Eye (tissue), 1 donor: ENCODE measurements at regions not wholly inside any gene's neighbourhood (a gene's known extent, or its start where the extent isn't known, plus 50 kb on each side); places are given as distances from the start of the nearest gene placed in this dataset.
A peak's percentile ranks its signal among the peaks of the same experiment; 100 is the strongest.

Experiments
- DNase-seq: peaks from one replicate; pipeline ENCODE4 v3.0.0-alpha.2; 2015

DNA sequence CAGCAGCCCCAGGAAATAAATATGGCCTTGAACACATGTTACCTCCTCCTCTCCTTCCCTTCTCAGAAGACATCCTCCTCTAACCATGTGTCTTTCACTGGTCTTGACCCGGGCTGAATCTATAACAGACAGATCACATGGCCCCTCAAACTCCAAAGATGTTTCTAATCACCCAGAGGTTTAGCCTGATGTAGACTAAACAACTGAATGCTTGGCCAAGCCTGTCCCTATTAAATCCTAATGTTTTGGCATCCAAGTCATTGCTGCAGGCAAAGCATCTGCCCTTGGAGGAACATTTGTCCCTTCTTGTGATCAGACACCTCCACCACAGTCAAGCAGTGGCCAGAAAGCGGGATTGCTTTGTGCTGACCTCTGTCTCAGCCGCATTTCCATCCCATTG lies 65.5 kb downstream of the ANKRD60 start:
- peak; percentile 38 for DNase-seq

DNA sequence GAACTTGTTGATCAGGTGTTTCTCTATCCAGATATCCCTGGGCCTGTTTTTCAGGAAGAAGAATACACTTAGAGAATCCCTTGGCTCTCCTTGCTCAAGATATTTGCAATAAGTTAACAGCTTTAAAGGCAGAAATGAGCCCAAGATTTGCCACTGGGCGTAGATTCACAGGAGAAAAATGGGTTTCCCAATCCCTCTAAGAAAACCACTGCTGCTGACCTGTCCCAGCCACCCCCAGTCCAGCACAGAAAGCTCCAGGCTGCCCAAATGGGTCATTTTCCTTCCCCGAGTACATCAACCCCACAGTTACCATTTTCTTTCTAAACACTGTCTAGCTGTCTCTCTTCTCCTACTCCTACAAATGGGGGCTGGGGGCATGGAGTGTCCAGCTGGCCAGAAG lies 67.3 kb downstream of the ANKRD60 start:
- DNase-seq: no peak

DNA sequence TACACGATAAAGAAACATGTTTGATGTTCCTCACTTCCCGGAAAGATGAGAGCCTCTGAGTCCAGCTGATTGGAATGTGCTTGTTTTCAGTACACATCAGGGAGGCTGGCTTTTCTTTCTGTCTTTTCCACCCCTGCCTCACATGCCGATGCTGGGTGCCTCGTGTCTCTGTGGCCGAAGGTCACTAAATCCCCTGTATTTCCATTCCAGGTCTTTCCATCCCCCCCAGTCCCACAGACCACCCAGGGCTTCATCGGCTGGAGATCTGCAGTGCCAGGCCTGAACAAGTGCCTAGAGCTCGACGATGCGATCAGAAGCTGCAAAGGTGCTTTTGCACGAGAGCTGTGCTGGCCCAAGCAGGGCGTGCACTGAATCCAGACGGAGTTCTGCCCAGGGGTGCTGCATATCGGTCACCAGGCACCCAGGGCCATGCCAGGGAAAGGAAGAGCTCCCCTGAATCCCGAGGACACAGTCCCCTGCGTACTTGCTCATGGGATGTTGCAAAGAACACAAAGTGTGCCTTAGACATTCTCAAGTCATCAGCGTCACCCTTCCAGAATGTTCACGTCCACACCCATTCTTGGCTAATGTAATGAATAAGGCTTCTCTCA lies 67.9 kb downstream of the ANKRD60 start:
- peak; percentile 66 for DNase-seq

DNA sequence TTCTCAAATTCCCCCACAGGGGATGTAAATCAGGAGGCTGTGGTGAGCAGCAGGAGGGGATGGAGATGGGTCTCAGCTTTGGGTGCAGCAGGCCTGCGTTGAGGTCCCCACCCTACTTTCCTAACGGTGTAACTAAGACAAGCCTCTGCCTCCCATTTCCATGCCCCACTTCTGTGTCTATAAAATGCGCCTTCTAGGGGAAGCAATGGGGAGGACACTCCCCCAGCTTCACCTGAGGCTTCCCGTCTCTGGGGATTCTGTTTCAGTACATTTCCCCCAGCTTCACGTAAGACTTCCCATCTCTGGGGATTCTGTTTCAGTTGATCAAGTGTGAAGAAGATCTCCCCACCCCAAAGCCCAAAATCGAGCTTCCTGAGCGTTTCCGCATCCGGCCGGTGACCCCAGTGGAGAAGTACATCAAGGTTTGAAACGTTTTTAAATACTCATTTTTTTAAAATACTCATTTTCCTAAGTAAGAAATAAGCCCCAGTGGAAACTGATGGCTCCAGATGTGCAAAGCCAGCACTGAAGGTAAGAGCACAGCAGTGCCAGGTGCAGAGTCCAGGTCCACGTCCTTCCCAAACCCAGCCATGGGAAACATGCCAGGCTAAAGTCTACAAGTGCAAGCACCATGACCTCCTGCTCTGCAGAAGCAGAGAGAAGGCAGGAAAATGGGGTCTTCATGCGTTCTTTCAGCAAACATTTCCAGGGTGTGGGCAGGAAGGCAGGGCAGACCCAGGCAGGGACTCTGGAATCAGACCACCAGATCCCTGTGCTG lies 73.1 kb downstream of the ANKRD60 start:
- no peak for DNase-seq

DNA sequence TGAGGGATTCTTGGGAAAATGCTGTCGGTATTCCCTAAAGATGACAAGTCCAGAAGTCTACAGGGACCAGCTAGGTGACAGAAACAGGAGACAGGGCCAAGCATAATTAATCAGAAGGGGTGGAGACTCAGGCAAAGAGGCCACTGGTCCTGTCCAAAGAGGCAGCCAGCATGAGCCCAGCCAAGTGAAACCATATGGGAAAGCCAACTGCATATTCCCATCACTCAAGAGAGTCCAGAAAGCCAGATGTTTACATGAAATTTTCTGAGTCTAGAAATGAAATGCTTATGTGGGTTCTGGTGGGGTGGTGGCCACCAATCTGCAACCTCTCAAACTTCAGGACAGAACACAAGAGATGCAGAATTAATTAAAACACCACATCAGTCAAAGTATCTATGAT lies 74.3 kb downstream of the ANKRD60 start:
- DNase-seq: no peak

DNA sequence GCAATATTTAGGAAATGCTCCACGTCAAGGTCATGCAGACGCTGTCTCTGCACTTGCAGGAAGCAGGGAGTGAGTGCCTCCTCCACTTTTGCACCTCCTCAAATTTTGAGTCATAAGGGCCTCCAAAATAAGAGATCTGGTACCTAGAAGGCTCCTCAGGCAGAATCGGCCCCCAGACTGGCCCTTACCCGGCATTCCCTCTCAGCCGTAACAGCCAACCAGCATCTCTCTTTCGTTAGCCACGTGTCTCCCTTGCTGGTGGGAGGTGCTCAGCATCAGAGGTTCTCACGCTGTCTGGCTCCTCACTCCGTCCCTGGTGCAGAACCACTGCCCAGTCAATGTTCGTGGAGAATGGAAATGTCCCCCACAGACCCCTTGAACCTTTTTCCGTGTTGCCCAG lies 75.3 kb downstream of the ANKRD60 start:
- DNase-seq: no peak

DNA sequence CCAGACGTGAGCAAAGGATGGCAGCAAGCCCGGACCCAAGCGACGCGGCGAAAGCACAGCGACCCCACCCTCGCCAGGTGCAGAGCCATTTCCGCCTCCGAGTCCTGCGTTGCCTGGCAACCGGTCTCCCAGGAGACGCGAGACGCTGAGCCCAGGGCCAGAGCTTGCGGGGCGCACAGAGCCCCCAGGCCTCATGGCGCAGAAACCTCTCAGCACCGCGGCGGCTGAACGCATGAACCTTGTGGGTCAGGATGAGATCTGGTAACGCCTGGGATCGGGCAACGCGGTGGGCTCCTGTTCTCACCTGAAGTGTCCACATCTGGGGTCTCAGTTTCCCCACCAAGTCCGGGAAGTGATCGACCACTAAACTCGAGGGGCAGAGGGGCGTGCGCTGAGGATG lies 77.7 kb downstream of the ANKRD60 start:
- DNase-seq: peak; percentile 83

DNA sequence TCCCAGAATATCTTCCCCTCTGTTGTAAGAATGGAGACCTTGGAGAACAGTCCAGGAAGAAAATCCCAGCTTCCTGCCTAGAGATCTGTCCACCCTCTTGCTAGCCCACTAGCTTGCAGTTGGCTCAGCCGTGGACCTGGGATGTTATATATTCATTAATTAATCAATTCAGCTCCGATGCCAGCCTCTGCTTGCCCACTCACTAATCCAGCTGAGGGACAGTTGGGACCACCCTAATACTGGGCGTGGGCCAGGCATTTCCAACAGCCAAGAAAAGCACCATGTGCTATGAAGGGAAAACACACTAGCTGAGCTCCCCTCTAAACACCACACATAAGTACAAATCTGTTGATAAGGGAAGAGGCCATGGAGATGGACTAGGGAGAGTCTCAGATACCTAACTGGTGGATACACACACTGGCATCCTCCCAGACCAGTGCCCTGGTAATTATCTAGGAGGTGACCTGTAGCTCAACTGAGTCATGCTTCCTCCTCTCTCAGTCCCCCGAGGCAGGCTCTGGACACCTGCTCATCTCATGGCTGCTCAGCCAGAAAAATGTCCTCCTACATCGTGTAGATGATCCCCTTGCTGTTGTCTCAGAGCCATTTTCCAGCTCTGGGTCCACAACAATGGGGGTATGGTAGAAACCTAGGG lies 78.9 kb downstream of the ANKRD60 start:
- DNase-seq: peak; percentile 12

DNA sequence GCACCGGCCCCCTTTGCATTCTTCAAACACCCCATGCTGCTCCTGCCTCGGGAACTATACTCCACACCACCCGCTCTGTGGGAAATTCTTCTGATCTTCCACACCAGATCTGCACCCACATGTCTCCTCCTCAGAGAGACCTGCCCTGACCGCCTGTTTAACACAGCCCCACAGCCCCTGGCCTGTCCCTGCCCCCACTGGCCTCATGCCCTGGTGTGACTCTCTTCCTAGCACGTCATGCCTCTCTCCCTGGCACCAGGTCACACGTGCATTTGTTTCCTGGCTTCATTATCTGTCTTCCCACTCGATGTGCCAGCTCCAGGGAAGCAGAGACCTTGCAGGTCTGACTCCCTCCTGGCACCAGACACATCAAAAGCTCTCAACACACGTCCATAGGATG lies 79.6 kb downstream of the ANKRD60 start:
- no peak for DNase-seq

DNA sequence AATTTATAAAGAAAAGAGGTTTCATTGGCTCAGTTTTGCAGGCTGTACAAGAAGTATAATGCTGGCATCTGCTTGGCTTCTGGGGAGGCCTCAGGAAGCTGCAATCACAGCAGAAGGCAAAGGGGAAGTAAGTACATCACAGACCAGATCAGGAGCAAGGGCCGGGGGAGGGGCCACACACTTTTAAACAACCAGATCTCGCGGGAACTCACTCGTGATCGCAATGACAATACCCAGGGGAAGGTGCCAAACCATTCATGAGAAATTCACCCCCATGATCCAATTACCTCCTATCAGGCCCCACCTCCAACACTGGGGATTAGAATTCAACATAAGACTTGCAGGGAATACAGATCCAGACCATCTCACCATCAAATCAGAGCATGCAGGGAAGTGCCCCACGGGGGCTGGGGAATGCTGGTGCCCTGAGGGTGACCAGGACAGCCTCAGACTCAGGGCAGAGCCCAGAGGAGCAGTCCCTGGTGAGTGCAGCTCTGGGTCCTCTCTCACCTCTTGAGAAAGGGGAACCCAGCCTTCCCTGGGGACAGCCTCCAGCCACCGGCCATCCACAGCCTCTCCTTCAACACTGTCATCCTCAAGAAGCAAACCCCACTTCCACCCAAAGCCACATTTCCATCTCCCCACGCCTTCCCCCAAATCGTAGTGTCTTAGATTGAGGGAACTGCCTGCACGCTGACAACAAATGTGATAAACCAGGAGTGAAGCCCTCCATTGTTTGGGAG lies 80.7 kb downstream of the ANKRD60 start:
- no peak for DNase-seq

DNA sequence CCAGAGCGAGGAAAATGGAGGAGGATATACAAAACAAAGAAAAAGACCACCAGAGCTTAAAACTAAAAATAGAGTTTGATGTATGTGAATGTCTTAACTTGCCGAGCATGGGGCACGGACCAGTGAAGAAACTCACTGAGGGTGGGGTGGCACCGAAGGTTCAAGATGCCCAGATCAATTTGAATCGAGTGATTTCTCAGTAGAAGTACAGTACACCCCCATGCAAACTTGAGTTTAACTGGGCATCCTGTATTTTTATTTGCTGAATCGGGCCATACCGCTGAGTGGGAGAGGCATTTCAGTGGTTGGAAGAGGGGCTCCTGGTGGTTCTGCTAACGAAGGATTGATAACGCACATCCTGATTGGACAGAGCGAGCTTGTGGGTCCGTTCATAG lies 81.7 kb downstream of the ANKRD60 start:
- DNase-seq: no peak

DNA sequence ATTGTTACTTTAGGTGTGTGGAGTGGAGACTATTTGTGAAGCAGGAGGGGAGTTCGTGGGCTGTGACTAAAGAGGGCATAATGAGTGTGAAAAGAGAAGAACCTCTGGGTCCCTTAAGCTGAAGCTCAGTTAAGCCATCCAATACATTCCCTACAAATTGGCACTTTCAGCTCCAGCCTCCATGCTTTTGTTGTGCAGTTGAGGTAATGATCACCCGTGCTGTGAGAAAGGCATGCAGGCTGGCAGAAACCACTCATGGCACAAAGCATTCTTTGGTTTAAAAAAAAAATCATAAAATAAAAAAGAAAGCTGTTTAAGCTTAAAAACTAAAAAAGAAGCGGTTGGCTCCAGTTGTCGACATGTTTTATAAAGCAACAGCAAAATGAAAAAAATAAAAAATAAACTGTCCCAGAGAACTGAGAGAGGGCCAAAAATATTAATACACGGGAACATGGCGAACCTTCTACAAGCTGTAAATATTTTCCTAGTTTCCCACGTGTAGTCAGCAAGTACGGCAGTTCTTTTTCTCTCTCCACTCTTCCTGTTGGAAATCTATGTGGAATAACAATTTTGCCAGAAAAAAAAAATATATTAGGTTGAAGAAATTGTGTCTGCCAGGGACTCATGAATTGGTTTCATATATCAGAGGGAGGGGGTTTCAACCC lies 82.2 kb downstream of the ANKRD60 start:
- DNase-seq: peak; percentile 47

DNA sequence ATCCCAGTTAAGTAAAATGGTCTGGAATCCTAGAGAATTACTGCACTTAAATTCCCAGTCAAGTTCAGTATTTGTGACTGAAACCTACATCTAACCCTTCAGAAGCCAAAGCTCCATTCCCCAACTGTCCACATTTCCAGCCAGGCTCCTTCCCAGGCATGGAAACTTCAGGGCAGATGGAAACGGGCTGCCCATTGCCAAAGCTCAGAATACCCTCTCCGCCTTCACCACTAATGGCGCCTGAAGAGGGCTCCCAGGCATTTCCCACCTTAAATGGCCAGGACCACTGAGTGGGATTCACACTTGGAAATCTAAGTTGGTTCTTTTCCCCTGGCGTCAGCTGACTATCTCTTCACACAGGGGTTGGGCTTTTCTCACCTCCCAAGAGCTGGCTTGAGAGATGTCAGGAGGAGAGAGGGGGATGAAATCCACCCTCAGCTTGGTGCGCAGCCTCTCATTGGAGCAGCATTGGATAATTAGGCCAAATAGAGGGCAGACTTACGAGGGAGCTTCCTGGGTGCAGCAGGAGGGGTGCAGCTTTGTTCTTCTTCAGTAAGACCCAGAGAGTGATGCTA lies 82.9 kb downstream of the ANKRD60 start:
- no peak for DNase-seq

DNA sequence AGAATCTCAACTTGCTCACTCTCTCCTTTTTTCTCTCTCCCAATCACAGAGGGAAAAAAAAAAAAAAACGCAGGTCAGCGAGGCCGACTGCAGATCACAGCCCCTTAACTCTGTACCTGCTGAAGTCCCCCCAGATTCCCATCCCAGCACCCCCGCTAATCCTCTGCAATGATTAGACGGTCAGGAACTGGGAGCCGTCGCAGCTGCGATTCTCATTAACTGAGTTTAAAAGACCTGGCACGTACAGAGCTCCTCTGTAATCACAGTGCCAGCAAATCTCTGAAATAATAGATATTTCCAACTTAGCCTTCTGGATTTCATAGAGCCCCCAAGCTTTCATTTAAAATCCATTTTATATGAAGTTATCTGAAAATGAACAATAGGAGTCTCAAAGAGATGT lies 84.4 kb downstream of the ANKRD60 start:
- no peak for DNase-seq

DNA sequence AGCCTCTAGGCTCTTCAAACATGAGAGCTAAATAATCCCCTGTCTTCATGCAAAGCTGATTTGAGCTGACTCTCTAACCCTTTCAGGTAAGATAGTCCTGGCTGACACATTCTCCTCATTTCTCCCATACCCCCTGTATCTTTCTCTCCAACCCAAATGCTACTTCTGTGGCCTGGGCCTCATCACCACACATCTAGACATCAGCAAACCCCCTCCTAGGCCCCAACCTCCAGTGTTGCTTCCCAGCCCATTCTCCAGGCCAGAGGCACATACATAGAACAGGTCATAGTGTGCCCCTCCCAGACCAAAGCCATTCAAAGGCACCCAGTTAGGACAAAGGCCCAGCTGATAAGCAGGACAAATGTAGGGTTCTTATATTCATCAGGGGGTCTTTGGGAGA lies 84.9 kb downstream of the ANKRD60 start:
- no peak for DNase-seq

DNA sequence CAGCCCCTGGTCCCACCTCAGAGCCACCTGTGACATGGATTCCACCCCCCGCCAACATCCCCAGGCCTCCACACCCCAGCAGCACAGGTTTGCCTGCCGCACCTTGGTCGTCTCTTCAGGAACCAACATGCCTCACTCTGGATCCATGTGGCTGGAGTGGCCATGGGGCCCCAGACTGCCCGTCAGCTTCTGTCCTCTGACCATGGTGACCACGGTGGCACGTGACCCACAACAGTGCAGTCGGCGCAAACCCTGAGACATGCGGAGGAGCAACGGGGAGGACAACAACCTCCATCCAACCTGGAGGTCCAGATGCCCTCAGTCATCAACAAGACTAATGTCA lies 85.6 kb downstream of the ANKRD60 start:
- DNase-seq: no peak

DNA sequence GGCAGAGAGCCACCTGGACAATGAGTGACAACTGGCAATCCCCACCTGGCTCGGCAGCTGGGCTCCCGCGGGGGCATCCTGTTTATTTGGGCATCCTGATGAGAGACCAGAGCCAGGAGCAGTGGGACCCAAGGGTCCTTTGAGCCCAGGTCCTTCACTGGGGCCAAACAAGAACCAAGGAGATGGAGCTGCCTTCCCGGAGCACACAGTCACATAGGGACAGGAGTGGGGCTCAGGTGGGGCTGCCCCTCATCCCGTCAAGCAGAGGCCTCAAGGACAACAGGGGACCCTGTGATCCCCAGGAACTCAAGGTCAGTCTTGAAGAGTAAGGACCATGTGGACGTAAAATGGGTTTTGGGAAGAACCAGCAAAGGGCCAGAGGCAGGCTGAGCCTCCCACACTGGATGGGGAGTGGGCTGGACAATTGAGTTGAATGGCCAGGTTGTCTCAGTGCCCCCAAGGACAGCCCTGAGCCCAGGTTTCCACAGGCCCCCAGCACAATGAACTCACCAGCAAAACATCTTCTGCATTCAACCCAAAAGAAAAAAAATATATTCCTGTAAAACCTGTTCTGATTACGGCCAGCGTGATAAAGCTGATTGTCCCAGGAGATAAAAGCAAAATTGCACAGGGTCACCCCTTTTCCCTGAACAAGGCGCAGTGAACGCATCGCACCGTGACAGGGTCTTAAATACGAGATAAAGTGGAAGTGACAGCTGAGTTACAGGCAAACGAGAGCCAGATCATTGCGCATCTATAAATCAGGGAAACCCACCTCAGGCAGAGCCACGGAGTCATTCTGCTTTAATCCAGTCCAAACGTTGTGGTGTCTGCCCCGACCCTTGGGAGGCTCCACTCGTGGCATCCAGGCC lies 86.2 kb downstream of the ANKRD60 start:
- DNase-seq: peak; percentile 27

DNA sequence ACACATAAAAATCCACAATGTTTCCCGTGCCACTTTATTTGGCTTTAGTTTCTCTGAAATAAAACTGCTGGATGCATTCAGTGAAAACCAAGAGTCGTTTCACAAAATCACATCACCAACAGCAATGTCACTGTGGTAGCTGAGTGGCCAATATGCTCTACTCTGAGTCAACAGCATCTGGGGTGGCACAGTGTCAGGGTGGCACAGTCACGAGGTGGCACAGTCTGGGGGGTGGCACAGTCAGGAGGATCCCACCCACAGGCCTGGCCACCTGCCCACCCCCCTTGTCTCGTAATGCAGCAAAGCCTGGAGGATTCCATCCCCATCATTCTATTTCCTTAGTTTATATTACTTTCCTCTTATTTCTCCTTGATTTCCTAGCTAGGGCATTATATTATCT lies 87.0 kb downstream of the ANKRD60 start:
- DNase-seq: no peak

DNA sequence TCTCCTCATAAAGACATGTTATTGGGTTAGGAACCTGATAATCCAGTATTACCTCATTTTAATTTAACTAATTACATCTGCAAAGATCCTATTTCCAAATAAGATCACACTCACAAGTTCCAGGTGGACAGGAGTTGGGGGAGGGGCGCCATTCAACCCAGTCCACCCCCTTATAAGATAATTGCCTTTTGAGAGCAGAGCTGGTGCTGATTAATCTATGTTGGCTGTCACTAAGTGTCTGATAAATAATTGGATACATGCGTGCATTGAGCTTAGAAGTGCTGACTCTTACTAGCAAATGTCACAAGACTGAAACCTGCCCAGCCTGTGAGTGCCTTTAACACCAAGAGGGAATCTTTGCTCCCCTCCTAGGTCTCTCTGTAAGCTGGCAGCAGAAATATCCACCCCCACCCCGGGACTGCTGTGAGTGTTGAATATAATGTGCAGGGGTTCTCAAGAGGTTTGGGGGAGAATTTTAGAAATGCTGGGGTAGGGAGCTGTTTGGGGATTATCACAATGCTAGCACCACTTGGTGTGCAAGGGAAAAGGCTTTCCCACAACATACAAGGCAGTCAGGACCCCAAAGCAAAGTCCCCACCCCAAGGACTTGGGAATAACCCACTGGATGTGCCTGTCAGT lies 87.5 kb downstream of the ANKRD60 start:
- peak; percentile 16 for DNase-seq

DNA sequence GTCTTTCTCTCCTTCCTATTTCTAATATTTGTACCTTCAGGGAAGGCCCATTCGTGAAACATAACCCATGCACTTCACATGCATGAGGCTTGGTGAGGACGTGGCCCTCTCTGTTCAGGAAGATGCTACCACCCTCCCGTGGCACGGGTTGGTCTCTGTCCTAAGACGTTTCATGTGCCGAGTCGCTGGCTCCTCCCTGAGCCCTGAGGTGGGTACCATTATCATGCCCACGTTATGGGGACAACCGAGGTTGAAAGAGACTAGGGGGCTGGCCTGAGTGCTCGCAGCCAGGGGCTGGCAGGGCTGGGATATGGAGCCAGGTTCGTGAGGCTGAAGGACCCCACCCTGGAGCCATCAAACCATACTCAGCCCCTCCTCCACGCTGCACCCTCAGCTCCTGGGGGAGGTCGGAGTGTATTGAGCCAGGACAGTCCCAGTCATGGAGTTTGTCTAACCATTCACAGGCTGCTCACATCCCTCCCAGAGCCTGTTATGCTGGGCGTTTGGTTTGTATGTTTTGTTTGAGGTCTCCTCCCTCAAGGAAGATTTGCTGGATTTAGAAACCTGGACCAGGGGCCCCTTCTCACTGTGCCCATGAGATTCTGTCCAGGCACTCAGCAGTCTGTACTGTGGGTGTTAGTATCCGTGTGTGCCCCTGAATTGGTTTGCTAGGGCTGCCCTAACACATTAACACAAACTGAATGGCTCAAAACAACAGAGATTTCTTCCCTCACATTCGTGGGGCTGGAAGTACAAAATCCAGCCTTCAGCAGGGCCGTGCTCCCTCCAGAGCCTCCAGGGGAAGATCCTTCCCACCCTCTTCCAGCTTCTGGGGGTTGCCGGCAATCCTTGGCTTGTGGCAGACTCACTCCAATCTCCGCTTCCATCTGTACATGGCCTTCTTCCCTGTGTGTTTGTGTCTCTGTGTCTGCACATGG lies 88.3 kb downstream of the ANKRD60 start:
- no peak for DNase-seq
